ENCODE measurements at regions not wholly inside any gene's neighbourhood (a gene's known extent, or its start where the extent isn't known, plus 50 kb on each side); places are given as distances from the start of the nearest gene placed in this dataset.
"Not testable (repeated sequence)": the region's sequence is repeated elsewhere in the genome, so short reads cannot be mapped to it uniquely, and the experiment has no call there.

- intact Hi-C loops (cut with DNase I; ENCODE audit: low total_unique reads); H3K4me1 ChIP-seq; H3K27ac ChIP-seq; DNase-seq (ENCODE audit: low spot score in 2 of 2); H3K9me3 ChIP-seq; H3K36me3 ChIP-seq; H3K4me3 ChIP-seq; H3K27me3 ChIP-seq: not testable (repeated sequence)
These were observed 75.7 kb downstream of the QDPR start for GRCh38 chr4:17436047-17436749.

DNA sequence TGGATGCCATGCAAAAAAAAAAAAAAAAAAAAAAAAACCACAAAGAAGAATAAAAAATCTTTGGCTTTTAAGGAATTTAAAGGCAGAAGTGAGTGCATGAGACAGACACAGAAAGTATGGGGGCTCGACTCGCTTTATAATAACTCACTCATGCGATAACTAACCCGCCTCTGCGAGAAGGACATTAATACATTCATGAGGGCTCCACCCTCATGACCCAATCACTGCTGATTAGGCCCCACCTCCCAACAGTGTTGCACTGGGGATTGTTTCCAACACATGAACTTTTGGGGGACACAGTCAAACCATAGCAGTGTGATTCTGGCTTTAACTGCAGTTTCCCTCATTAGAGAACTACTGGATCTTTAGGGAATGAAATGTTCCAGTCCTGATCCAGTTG lies 78.1 kb downstream of the QDPR start:
- no peak overlapping the region for H3K27ac ChIP-seq
- no peaks in the 10 kb centered on the region for H3K4me1 ChIP-seq
- DNase-seq (ENCODE audit: low spot score in 2 of 2): no peak
- H3K27me3 ChIP-seq: no peaks in the 10 kb centered on the region
- TF ChIP-seq, protein P1, sequence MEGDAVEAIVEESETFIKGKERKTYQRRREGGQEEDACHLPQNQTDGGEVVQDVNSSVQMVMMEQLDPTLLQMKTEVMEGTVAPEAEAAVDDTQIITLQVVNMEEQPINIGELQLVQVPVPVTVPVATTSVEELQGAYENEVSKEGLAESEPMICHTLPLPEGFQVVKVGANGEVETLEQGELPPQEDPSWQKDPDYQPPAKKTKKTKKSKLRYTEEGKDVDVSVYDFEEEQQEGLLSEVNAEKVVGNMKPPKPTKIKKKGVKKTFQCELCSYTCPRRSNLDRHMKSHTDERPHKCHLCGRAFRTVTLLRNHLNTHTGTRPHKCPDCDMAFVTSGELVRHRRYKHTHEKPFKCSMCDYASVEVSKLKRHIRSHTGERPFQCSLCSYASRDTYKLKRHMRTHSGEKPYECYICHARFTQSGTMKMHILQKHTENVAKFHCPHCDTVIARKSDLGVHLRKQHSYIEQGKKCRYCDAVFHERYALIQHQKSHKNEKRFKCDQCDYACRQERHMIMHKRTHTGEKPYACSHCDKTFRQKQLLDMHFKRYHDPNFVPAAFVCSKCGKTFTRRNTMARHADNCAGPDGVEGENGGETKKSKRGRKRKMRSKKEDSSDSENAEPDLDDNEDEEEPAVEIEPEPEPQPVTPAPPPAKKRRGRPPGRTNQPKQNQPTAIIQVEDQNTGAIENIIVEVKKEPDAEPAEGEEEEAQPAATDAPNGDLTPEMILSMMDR (IDR thresholded peaks at IDR 0.05): no peak
- TF ChIP-seq POLR2AphosphoS5 (IDR thresholded peaks at IDR 0.05) (no peak), POLR2A (IDR thresholded peaks at IDR 0.05) (no peak)
- intact Hi-C loops (cut with DNase I; ENCODE audit: low total_unique reads): no loop called here
- H3K9me3 ChIP-seq: no peaks in the 10 kb centered on the region
- no peaks in the 10 kb centered on the region for H3K36me3 ChIP-seq
- H3K4me3 ChIP-seq: no peak overlapping the region

DNA sequence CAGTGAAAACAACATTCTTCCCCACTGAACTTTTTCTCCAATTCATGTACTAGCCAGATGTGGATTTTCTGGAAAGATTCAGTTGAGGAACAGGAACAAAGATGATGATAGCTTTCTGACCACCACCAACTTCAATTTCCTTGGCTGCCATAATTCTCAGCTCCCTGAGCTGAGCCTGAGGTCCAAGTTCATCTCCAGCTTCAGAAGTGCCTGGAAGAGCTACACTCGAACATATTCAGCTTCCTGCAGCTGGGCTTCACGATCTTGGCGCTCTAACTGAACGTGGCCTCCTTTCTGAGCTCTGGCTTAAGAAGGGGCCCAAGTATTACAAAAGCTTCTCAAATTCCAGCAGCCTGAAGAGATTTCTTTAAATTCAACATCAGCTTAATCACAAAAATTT lies 83.9 kb downstream of the QDPR start:
- H3K27me3 ChIP-seq: no peaks in the 10 kb centered on the region
- no peaks in the 10 kb centered on the region for H3K36me3 ChIP-seq
- TF ChIP-seq POLR2A (IDR thresholded peaks at IDR 0.05) (no peak), POLR2AphosphoS5 (IDR thresholded peaks at IDR 0.05) (no peak)
- TF ChIP-seq, protein P1 (IDR thresholded peaks at IDR 0.05): no peak
- intact Hi-C loops (cut with DNase I; ENCODE audit: low total_unique reads): no loop called here
- no peak overlapping the region for H3K4me3 ChIP-seq
- H3K9me3 ChIP-seq: no peaks in the 10 kb centered on the region
- no peak for DNase-seq (ENCODE audit: low spot score in 2 of 2)
- no peaks in the 10 kb centered on the region for H3K4me1 ChIP-seq
- no peak overlapping the region for H3K27ac ChIP-seq

GRCh38 chr4:17426222-17426621 lies 85.7 kb downstream of the QDPR start:
- intact Hi-C loops (cut with DNase I; ENCODE audit: low total_unique reads): no loop called here

DNA sequence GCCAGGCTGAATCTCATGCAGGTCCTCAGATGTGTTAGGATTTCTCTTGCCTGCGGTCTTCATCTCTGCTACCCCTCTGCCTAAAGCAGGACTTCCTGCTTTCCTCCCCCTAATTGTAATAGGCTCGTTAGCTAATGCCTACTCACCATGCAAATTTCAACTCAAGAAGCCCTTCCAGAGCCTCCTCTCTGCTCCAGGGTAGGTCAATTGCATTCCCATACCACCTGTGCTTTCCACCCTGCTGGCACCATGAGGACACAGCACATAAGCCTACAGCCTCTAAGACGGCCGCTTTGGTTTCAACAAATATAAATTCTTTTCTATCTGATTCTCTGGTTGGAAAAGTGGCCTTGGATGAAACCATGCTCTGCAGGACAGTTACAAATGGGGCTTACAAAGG lies 93.9 kb downstream of the QDPR start:
- no peak overlapping the region for H3K4me3 ChIP-seq
- H3K27ac ChIP-seq: no peak overlapping the region
- intact Hi-C loops (cut with DNase I; ENCODE audit: low total_unique reads): no loop called here
- H3K4me1 ChIP-seq: no peaks in the 10 kb centered on the region
- no peaks in the 10 kb centered on the region for H3K36me3 ChIP-seq
- peaks cover 0 to 3% of the 10 kb centered on the region in 2 donors for H3K27me3 ChIP-seq
- no peak for DNase-seq (ENCODE audit: low spot score in 2 of 2)
- H3K9me3 ChIP-seq: peaks cover 7 to 10% of the 10 kb centered on the region in 2 donors
- no peak for TF ChIP-seq POLR2A (IDR thresholded peaks at IDR 0.05)
- TF ChIP-seq, protein P1 (IDR thresholded peaks at IDR 0.05): no peak
- TF ChIP-seq POLR2AphosphoS5 (IDR thresholded peaks at IDR 0.05): no peak

More at GRCh38 chr4:17426222-17426621, 85.7 kb downstream of the QDPR start:
- TF ChIP-seq, protein P1 (IDR thresholded peaks at IDR 0.05): no peak
- TF ChIP-seq POLR2A (IDR thresholded peaks at IDR 0.05): no peak
- TF ChIP-seq POLR2AphosphoS5 (IDR thresholded peaks at IDR 0.05): no peak
- Histone ChIP-seq H3K9me3 (no peaks in the 10 kb centered on the region), H3K4me1 (no peaks in the 10 kb centered on the region), H3K27ac (no peak overlapping the region), H3K4me3 (no peak overlapping the region), H3K27me3 (no peaks in the 10 kb centered on the region), H3K36me3 (no peaks in the 10 kb centered on the region)
- DNase-seq (ENCODE audit: low spot score in 2 of 2): no peak

All from breast epithelium (tissue), 4 donors.